ENCODE measurements at regions not wholly inside any gene's neighbourhood (a gene's known extent, or its start where the extent isn't known, plus 50 kb on each side); places are given as distances from the start of the nearest gene placed in this dataset.

- TF ChIP-seq CTCF (IDR thresholded peaks at IDR 0.05) (no peak), POLR2AphosphoS5 (IDR thresholded peaks at IDR 0.05) (no peak), POLR2A (IDR thresholded peaks at IDR 0.05) (no peak)
Measured at GRCh38 chr2:43045866-43046265, 180.5 kb downstream of the ZFP36L2 start.

Data from transverse colon (tissue), 4 donors.